Fibroblast of gingiva (primary cell): ENCODE measurements at regions not wholly inside any gene's neighbourhood (a gene's known extent, or its start where the extent isn't known, plus 50 kb on each side); places are given as distances from the start of the nearest gene placed in this dataset.
"Not testable (repeated sequence)": the region's sequence is repeated elsewhere in the genome, so short reads cannot be mapped to it uniquely, and the experiment has no call there.

Source experiments
- DNase-seq: peaks from one replicate; pipeline ENCODE4 v3.0.0-alpha.2; 2011; ENCODE audit warnings: low read depth

DNA sequence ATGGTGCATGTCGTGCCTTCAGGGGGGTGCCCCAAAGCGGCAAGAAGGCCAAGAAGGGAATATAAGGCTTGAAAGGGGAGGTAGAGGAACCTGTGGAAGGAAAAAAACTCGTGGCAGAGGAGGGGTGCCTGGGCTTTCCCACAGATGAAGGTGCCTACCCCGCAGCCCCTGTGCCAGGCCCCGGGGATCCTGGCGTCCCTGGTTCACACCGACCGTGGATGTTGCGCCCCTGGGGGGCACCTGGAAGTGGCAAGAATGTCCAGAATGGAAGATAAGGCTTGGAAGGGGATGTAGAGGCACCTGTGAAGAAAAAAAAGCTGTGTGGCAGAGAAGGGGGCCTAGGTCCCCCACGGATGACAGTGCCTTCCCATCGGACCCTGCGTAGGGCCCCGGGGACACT, 282.2 kb downstream of the ALG10 start:
- no peak for DNase-seq

DNA sequence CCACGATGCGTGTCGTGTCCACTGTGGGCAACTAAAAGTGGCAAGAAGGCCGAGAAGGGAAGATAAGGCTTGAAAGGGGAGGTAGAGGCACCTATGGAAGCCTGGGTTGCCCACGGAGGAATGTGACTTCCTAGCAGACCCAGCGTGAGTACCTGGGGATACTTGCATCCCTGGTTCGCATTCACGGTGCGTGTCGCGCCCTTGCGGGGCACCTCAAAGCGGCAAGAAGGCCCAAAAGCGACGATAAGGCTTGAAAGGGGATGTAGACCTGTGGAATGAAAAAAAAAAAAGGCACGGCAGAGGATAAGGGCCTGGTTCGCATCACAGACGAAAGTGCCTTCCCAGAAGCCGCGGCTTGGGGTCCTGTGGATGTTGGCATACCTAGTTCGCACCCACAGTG, 282.9 kb downstream of the ALG10 start:
- DNase-seq: no peak

DNA sequence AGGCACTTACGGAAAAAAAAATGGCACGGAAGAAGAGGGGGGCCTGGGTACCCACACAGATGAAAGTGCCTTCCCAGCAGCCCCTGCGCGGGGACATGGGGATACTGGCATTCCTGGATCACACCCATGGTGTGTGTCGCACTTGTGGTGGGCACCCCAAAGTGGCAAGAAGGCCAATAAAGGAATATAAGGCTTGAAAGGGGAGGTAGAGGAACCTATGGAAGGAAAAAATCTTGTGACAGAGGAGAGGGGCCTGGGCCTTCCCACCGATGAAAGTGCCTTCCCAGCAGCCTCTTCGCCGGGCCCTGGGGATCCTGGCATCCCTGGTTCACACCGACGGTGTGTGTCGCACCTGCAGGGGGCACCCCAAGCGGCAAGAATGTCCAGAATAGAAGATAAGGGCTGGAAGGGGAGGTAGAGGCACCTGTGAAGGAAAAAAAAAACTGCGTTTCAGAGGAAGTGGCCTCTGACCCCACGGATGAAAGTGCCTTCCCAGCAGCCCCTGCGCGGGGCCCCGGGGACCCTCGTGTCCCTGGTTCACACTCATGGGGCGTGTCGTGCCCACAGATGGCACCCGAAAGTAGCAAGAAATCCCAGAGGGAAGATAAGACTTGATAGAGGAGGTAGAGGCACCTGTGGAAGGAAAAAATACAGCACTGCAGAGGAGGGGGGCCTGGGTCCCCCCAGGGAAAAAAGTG, 284.0 kb downstream of the ALG10 start:
- DNase-seq: no peak

DNA sequence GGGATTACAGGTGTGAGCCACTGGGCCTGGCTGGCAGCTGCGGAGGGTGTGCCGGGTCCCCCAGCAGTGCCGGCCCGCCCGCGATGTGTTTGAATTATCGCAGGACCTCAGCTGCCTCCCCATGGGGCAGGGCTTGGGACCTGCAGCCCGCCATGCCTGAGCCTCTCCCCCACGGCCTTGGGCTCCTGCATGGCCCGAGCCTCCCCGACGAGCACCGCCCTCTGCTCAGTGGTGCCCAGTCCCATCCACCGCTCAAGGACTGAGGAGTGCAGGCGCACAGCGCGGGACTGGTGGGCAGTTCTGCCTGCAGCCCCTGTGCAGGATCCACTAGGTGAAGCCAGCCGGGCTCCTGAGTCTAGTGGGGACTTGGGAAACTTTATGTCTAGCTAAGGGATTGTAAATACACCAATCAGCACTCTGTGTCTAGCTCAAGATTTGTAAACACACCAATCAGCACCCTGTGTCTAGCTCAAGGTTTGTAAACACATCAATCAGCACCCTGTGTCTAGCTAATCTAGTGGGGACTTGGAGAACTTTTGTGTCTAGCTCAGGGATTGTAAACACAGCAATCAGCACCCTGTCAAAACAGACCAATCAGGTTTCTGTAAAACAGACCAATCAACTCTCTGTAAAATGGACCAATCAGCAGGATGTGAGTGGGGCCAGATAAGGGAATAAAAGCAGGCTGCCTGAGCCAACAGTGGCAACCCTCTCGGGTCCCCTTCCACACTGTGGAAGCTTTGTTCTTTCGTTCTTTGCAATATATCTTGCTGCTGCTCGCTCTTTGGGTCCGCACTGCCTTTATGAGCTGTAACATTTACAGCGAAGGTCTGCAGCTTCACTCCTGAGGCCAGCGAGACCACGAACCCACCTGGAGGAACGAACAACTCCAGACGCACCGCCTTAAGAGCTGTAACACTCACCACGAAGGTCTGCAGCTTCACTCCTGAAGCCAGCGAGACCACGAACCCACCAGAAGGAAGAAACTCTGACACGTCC, 287.8 kb downstream of the ALG10 start:
- DNase-seq: not testable (repeated sequence)

DNA sequence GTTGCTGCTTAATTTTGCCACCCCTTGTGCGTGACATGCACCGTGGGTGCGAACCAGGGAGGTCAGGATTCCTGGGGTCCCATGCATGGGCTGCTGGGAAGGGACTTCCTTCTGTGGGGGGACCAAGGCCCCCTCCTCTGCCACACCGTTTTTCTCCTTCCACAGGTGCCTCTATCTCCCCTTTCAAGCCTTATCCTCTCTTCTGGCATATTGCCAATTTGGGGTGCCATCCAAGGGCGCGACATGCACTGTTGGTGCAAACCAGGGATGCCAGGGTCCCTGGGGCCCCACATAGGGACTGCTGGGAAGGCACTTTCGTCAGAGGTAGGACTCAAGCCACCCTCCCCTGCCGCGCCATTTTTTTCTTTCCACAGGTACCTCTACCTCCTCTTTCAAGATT, 289.0 kb downstream of the ALG10 start:
- no peak for DNase-seq

DNA sequence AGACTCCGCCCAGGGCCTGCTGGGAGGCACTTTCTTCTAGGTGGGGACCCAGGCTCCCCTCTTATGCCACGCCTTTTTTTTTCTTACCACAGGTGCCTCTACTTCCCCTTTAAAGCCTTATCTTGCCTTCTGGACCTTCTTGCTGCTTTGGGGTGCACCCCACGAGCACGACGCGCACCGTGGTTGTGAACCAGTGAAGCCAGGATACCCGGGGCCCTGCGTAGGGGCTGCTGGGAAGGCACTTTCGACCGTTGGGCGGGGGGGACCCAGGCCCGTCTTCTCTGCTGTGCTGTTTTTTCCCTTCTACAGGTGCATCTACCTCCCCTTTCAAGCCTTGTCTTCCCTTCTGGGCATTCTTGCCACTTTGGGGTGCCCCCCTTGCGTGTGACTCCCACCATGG, 305.4 kb downstream of the ALG10 start:
- DNase-seq: no peak

DNA sequence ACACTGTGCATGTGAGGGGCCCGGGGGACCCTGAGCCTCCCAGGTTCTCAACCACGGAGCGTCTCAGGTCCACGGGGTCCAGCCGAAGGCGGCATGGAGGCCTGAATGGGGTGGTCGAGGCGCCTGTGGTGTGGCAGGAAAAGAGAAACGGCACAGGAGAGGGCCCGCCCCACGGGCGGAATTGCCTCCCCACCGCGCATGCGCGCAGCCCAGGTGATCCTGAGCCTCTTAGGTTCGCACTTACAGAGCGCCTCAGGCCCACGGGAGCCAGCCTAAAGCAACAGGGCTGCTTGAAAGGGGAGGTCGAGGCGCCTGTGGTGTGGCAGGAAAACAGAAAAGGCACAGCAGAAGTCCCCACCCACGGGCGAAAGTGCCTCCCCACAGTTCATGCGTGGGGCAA, 311.0 kb downstream of the ALG10 start:
- DNase-seq: no peak

DNA sequence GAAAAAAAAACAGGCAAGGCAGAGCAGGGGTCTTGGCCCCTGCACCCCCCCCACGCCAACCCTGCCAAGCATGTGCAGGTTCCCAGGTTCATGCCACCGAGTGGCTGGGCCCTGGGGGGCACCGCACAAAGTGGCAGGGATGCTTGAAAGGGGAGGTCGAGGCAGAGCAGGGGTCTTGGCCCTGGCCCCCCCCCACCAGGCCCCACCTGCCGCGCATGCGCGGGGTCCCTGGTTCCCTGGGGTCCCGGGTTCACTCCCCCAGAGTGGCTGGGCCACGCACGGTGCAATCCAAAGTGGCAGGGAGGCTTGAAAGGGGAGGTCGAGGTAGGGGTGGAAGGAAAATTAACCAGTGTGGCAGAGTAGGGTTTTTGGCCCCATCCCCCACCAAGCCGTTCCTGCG, 312.2 kb downstream of the ALG10 start:
- no peak for DNase-seq

DNA sequence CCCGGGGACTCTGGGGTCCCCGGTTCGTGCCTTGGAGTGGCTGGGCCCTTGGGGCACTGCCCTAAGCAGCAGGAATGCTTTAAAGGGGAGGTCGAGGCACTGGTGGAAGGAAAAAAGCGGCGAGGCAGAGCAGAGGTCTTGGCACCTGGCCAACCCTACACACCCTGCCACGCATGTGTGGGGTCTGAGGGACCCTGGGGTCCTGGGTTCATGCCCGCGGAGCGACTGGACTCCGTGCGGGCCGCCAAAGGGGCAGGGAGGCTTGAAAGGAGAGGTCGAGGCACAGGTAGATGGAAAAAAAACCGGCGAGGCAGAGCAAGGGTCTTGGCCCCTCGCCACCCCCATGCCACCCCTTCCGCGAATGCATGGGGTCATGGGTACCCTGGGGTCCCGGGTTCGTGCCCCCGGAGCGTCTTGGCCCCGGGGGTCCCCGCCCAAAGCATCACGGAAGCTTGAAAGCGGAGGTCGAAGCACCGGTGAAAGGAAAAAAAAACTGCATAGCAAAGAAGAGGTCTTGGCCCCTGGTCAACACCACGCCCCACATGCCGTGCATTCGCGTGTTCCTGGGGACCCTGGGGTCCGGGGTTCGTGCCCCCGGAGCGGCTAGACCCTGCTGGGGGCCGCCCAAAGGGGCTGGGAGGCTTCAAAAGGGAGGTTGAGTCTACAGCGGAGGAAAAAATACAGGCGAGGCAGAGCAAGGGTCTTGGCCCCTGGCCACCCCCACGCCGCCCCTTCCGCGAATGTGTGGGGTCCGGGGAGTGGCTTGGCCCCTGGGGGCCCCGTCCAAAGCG, 312.9 kb downstream of the ALG10 start:
- no peak for DNase-seq

DNA sequence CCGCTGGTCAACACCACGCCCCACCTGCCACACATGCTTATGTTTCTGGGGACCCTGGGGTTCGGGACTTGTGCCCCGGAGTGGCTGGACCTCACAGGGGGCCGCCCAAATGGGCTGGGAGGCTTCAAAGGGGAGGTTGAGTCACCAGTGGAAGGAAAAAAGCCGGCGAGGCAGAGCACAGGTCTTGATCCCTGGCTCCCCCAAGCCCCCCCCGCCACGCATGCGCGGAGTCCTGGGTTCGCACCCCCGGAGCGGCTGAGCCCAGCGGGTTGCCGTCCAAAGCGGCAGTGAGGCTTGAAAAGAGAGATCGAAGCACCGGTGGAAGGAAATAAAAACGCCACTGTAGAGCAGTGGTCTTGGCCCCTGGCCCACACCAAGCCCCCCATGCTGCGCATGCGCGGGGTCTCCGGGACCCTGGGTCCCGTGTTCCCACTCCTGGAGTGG, 313.5 kb downstream of the ALG10 start:
- no peak for DNase-seq

DNA sequence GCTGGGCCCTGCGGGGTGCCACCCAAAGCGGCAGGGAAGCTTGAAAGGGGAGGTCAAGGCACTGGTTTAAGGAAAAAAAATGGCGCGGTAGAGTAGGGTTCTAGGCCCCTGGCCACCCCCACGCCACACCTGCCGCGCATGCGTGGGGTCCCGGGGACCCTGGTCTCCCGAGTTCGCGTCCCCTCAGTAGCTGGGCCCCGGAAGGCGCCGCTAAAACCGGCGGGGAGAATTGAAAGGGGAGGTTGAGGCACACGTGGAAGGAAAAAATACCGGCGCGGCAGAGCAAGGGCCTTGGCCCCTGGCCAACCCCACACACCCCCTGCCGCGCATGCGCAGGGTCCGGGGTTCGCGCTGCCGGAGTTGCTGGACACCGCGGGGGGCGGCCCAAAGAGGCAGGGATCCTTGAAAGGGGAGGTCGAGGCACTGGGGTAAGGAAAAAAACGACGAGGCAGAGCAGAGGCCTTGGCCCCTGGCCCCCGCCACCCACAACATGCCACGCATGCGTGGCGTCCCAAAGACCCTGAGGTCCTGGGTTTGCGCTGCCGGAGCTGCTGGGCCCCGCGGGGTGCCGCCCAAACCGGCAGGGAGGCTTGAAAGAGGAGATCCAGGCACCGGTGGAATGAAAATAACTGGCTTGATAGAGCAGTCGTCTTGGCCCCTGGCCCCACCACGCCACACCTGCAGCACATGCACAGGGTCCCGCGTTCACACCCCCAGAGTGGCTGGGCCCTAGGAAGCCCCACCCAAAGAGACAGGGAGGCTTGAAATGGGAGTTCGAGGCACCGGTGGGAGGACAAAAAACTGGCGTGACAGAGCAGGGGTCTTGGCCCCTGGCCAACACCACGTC, 314.5 kb downstream of the ALG10 start:
- DNase-seq: no peak

DNA sequence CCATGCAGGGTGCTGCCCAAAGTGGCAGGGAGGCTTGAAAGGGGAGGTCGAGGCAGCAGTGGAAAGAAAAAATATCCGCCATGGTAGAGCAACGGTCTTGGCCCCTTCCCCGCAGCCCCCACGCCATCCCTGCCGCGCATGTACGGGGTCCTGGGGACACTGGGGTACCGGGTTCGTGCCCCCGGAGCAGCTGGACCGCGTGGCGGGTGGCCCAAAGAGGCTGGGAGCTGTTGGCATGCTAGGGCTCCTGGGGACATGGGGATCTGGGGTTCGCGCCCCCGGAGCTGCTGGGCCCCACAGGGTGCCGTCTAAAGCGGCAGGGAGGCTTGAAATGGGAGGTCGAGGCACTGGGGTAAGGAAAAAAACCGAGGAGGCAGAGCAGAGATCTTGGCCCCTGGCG, 316.5 kb downstream of the ALG10 start:
- DNase-seq: no peak

DNA sequence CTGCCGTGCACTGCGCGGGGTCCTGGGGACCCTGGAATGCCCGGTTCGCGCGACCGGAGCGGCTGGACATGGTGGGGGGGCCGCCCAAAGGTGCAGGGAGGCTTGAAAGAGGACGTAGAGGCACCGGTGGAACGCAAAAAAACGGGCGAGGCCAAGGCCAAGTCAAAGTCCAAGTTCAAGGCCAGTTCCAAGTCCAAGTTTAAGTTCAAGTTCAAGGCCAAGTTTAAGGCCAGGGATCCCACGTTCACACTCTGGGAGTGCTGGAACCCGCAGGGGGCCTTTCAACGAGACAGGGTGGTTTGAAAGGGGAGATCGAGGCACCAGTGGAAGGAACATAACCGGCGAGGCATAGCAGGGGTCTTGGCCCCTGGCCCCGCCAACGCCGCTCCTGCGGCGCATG, 317.6 kb downstream of the ALG10 start:
- no peak for DNase-seq

DNA sequence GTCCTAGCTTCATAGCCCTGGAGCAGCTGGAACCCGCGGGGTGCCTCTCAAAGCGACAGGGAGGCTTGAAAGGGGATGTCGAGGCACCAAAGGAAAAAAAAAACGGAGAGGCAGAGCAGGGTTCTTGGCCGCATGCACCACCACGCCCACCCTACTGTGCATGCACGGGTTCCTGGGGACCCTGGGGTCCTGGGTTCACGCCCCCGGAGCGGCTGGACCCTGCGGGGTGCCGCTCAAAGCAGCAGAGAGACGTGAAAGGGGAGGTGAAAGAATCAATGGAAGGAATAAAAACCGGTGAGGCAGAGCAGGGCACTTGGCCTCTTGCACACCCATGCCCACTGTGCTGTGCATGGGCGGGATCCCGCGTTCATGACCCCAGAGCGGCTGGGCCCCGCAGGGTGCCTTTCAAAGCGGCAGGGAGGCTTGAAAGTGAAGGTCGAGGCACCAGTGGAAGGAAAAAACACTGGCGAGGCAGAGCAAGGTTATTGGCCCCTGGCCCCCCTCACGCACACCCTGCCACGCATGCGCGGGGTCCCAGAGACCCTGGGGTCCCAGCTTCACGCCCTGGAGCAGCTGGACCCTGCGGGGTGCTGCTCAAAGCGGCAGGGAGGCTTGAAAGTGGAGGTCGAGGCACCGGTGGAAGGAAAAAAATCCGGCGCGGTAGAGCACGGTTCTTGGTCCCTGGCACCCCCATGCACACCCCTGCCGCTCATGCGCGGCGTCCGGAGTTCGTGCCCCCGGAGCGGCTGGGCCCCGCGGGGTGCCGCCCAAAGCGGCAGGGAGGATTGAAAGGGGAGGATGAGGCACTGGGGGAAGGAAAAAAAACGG, 318.5 kb downstream of the ALG10 start:
- no peak for DNase-seq

DNA sequence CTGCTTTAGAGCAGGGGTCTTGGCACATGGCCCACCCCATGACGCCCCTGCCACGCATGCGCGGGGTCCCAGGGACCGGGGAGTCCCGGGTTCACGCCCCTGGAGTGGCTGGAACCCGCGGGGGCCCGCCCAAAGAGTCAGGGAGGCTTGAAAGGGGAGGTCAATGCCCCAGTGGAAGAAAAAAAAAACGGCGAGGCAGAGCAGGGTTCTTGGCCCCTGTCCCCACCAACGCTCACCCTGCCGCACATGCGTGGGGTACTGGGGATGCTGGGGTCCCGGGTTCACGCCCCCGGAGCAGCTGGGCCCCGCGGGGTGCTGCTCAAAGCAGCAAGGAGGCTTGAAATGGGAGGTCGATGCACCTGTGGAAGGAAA, 319.1 kb downstream of the ALG10 start:
- DNase-seq: no peak

DNA sequence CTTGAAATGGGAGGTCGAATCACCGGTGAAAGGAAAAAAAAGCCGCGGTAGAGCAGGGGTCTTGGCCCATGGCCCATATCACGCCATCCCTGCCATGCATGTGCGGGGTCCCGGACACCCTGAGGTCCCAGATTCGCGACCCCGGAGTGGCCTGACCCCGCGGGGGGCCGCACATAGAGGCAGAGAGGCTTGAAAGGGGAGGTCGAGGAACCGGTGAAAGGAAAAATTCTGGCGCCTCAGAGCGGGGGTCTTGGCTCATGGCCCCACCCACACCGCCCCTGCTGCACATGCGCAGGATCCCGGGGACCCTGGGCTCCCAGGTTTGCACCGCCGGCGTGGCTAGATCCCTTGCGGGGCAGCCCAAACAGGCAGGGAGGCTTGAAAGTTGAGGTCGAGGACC, 319.8 kb downstream of the ALG10 start:
- no peak for DNase-seq

DNA sequence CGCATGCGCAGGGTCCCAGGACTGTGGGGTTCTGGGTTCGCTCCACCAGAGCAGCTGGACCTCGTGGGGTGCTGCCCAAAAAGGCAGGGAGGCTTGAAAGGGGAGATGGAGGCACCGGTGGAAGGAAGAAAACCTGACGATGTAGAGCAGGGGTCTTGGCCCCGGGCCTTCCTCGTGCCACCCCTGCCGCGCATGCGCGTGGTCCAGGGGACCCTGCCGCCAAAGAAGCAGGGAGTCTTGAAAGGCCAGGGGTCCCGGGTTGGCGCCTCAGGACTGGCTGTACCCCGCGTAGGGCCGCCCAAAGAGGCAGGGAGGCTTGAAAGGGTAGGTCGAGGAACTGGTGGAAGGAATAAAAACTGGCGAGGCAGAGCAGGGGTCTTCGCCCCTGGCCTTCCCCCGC, 321.0 kb downstream of the ALG10 start:
- DNase-seq: no peak

DNA sequence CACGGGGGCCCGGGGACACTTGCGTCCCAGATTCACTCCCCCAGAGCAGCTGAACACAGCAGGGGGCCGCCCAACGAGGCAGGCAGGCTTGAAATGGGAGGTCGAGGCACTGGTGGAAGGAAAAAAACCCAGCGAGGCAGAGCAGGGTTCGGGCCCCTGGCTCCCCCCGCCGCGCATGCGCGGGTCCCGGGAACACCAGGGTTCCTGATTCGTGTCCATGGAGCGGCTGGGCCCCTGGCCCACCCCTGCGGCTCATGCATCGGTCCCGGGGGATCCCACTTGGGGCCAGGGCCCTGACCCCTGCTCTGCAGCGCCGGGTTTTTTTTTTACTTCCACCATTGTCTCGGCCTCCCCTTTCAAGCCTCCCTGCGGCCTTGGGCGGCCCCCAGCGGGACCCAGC, 321.5 kb downstream of the ALG10 start:
- no peak for DNase-seq

DNA sequence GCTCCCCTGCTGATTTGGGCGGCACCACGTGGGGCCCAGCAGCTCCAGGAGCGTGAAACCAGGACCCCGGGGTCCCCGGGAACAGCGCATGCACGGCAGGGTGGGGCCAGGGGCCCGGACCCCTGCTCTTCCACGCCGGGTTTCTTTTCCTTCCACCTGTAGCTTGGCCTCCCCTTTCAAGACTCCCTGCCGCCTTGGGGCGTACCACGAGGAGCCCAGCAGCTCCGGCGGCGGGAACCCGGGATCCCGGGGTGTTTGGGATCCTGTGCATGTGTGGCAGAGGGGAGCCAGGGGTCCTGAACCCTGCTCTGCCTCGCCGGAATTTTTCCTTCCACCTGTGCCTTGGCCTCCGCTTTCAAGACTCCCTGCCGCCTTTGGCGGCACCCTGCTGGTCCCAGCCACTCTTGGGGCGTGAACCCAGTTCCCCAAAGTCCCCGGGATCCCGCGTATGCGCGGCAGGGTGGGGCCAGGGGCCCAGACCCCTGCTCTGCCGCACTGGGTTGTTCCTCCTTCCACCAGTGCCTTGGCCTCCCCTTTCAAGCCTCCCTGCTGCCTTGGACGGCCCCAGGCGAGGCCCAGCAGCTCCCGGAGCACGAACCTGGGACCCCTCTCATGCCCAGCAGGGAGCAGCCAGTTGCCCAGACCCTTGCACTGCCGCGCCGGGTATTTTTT, 322.7 kb downstream of the ALG10 start:
- no peak for DNase-seq

DNA sequence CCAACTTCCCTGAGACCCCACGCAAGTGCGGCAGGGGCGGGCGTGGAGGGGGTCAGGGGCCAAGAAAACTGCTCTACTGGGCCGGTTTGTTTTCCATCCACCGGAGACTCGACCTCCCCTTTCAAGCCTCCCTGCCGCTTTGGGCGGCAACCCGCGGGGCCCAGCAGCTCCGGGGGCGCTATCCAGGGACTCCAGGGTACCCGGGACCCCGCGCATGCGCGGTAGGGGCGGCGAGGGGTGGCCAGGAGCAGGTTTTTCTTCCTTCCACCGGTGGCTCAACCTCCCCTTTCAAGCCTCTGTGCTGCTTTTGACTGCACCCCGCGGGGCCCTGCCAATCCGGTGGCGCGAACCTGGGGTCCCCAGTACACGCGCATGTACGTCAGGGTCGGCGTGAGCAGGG, 323.5 kb downstream of the ALG10 start:
- DNase-seq: no peak
